ENCODE measurements at regions not wholly inside any gene's neighbourhood (a gene's known extent, or its start where the extent isn't known, plus 50 kb on each side); places are given as distances from the start of the nearest gene placed in this dataset.
"Not testable (repeated sequence)": the region's sequence is repeated elsewhere in the genome, so short reads cannot be mapped to it uniquely, and the experiment has no call there.

DNA sequence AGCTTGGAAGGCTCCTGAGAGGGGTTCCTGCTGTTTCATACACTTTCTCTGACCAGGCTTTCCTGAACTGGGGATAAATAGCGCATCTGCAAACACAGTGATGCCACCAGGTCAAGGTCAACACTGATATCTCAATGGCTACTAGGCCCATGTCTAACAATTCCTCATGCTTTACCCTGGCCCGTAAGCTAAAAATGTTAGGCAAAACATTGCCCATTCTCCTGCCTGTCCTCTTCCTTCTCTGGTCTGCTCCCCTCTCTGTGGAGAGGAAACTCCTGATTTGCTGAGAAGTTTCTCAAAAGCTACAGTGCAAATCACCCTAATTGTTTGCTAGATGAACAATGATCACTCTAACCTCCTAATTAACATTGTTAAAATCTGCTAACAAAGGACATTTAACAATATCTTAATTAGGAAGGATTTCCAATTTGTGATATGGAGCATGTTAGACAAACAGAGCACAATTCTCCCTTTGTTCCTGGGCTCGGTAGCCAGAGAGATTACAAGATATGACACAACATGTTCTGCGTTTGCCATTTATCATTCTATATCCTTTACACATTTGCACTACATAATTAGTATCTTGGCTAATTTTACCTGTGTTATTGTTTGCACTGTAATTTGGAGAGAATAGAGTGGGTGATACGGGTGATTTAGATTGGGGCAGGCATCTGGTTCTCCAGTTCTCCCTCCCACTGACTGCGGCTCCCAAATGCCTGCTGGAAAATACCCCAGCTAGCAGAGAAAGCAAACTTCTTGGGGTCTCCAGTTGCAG is 266.8 kb downstream of the CD83 start:
- TF ChIP-seq, protein P1, sequence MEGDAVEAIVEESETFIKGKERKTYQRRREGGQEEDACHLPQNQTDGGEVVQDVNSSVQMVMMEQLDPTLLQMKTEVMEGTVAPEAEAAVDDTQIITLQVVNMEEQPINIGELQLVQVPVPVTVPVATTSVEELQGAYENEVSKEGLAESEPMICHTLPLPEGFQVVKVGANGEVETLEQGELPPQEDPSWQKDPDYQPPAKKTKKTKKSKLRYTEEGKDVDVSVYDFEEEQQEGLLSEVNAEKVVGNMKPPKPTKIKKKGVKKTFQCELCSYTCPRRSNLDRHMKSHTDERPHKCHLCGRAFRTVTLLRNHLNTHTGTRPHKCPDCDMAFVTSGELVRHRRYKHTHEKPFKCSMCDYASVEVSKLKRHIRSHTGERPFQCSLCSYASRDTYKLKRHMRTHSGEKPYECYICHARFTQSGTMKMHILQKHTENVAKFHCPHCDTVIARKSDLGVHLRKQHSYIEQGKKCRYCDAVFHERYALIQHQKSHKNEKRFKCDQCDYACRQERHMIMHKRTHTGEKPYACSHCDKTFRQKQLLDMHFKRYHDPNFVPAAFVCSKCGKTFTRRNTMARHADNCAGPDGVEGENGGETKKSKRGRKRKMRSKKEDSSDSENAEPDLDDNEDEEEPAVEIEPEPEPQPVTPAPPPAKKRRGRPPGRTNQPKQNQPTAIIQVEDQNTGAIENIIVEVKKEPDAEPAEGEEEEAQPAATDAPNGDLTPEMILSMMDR (IDR thresholded peaks at IDR 0.05; ENCODE audit: low read depth, low read length, missing control alignments), result no peak
- H3K27ac ChIP-seq, result no peak overlapping the region
- no peak overlapping the region for H3K4me3 ChIP-seq (ENCODE audit: low read depth, low read length)
- in situ Hi-C loops (cut with HindIII; ENCODE audit: low pct_ligation_motif_present, low sequenced_read_pairs), result no loop called here
- no peak for DNase-seq
- no peaks in the 10 kb centered on the region for H3K27me3 ChIP-seq (replicated peaks)
- no peaks in the 10 kb centered on the region for H3K36me3 ChIP-seq (replicated peaks)

DNA sequence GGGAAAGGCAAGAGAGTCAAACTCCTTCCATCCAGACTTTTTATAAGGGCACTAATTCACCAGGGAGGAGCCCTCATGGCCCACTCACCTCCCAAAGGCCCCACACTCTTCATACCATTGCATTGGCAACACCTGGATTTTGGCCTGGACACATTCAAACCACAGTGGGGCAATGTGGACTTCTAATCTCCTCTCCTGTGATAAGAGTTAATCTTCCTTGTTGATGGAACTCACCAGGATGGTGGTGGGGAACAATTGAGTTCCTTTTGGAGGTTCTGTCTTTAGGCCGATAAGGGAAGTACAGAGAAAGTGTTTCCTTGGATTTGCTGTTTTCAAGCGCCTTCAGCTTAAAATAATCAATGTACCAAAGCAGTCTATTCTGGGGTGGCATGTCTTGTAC is 268.7 kb downstream of the CD83 start:
- no peak overlapping the region for H3K27ac ChIP-seq
- DNase-seq, result no peak
- H3K4me3 ChIP-seq (ENCODE audit: low read depth, low read length), result no peak overlapping the region
- TF ChIP-seq, protein P1 (IDR thresholded peaks at IDR 0.05; ENCODE audit: low read depth, low read length, missing control alignments), result no peak
- in situ Hi-C loops (cut with HindIII; ENCODE audit: low pct_ligation_motif_present, low sequenced_read_pairs), result no loop called here
- H3K36me3 ChIP-seq (replicated peaks), result no peaks in the 10 kb centered on the region
- H3K27me3 ChIP-seq (replicated peaks), result no peaks in the 10 kb centered on the region

DNA sequence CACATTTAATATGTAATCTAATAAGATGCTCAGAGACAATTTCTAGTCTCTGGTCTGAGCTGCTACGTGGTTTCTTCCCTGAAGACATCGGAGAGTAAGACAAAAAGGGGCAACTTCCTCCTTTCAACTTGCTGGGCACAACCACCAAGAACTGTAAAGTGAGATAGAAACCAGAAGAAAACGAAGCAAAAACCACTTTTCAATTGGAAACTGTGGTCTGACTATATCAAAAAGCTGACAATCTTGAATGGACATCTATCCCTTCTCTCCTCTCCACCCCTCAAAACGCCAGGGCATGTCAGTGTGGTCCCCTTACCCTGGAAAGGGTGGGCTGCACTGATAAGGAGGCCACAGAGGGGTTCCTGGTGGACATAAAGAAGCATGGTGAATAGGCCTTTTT is 269.1 kb downstream of the CD83 start:
- in situ Hi-C loops (cut with HindIII; ENCODE audit: low pct_ligation_motif_present, low sequenced_read_pairs), result no loop called here
- Histone ChIP-seq H3K4me3 (ENCODE audit: low read depth, low read length) (no peak overlapping the region), H3K27ac (no peak overlapping the region), H3K27me3 (replicated peaks) (no peaks in the 10 kb centered on the region), H3K36me3 (replicated peaks) (no peaks in the 10 kb centered on the region)
- TF ChIP-seq, protein P1 (IDR thresholded peaks at IDR 0.05; ENCODE audit: low read depth, low read length, missing control alignments), result no peak
- no peak for DNase-seq

DNA sequence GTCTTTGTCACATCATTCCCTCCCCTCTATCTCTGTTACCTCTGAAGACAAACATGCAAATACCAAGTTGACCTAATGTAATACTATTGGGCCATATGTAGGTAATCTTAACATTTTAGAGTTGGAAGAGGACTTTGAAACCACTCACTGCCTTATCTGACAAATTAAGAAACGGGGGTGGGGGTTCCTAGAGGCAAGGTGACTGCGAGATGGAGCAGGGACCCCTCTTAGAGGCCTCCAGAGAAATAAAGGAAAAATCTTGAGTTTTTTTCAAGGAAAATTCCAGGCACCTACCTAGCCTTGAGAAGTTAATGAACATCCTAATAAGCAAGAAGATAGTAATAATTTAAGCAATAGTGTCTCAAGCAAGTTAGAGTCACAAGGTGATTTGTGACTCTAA is 270.8 kb downstream of the CD83 start:
- DNase-seq, result no peak
- Histone ChIP-seq H3K27me3 (replicated peaks) (no peaks in the 10 kb centered on the region), H3K36me3 (replicated peaks) (no peaks in the 10 kb centered on the region), H3K4me3 (ENCODE audit: low read depth, low read length) (no peak overlapping the region), H3K27ac (no peak overlapping the region)
- in situ Hi-C loops (cut with HindIII; ENCODE audit: low pct_ligation_motif_present, low sequenced_read_pairs), result no loop called here
- TF ChIP-seq, protein P1 (IDR thresholded peaks at IDR 0.05; ENCODE audit: low read depth, low read length, missing control alignments), result no peak

DNA sequence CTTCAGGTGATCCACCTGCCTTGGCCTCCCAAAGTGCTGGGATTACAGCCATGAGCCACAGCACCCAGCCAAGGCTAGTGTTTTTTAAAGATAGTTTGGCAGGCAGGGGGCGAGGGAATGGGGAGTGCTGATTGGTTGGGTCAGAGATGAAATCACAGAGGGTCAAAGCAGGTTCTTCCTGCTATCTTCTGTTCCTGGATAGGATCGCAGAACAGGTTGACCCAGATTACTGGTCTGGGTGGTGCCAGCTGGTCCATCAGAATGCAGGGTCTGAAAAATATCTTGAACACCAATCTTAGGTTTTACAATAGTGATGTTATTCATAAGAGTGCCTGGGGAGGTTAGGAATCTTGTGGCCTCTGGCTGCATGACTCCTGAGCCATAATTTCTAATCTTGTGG is 272.2 kb downstream of the CD83 start:
- in situ Hi-C loops (cut with HindIII; ENCODE audit: low pct_ligation_motif_present, low sequenced_read_pairs); DNase-seq; H3K4me3 ChIP-seq (ENCODE audit: low read depth, low read length); H3K27ac ChIP-seq; H3K36me3 ChIP-seq (replicated peaks); H3K27me3 ChIP-seq (replicated peaks): not testable (repeated sequence)

DNA sequence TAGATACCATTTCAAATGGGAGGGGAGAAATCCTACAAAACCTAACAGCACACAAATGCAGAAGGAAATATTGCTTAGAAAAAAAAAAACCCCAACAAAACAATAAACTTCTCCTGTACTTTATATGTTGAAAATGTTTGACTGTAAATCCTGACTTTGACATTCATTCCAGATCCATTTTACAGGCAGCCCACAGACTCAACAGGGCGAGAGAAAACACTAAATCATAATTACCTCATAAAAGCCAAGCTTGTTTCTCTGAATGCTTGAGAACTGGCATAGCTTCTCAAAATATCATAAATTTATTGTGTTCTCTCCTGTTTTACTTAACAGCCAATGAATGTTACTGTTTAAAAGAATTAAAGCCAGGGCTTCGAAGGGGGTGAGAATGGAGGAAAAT is 273.2 kb downstream of the CD83 start:
- no peaks in the 10 kb centered on the region for H3K27me3 ChIP-seq (replicated peaks)
- in situ Hi-C loops (cut with HindIII; ENCODE audit: low pct_ligation_motif_present, low sequenced_read_pairs), result no loop called here
- no peak overlapping the region for H3K4me3 ChIP-seq (ENCODE audit: low read depth, low read length)
- TF ChIP-seq, protein P1 (IDR thresholded peaks at IDR 0.05; ENCODE audit: low read depth, low read length, missing control alignments), result no peak
- H3K27ac ChIP-seq, result no peak overlapping the region
- DNase-seq, result no peak
- no peaks in the 10 kb centered on the region for H3K36me3 ChIP-seq (replicated peaks)
